HEK293 (cell line): ENCODE measurements at regions not wholly inside any gene's neighbourhood (a gene's known extent, or its start where the extent isn't known, plus 50 kb on each side); places are given as distances from the start of the nearest gene placed in this dataset.
"Not testable (repeated sequence)": the region's sequence is repeated elsewhere in the genome, so short reads cannot be mapped to it uniquely, and the experiment has no call there.

Source experiments
- CTCF ChIA-PET: fragments of 350-600 bp; formaldehyde crosslinking; extraction: SDS; loops from one replicate; lab custom pipeline; 2021; ENCODE audit warnings: antibody characterized with exemption; lab: Yijun Ruan, JAX
- POLR2A ChIA-PET: fragments of 300-600 bp; formaldehyde crosslinking; extraction: SDS; loops from one replicate; lab custom pipeline; 2020; ENCODE audit warnings: antibody characterized with exemption, inconsistent platforms; lab: Yijun Ruan, JAX
- H3K27ac ChIP-seq: fragments of 200-500 bp; sonication (Bioruptor generic); 2 replicates; pipeline ENCODE4 v1.5.1; 2014; ENCODE audit warnings: low read depth, low read length, control low read depth, inconsistent platforms; ENCODE audit errors: extremely low read depth
- H3K36me3 ChIP-seq, 2 experiments: fragments of 200-500 bp in 1 of 2; sonication (Bioruptor generic) in 1 of 2; 1 replicate in 1 of 2; 2 replicates in 1 of 2; pipeline ENCODE4 v1.5.1; 2014 to 2017; ENCODE audit warnings: inconsistent platforms in 2 of 2, low read length in 2 of 2; ENCODE audit not compliant: control insufficient read depth in 2 of 2, insufficient read depth in 1 of 2
- H3K4me1 ChIP-seq: fragments of 200-500 bp; sonication (Bioruptor generic); 2 replicates; pipeline ENCODE4 v1.5.1; 2014; ENCODE audit warnings: mild to moderate bottlenecking, low read length, inconsistent platforms; ENCODE audit not compliant: control insufficient read depth, insufficient read depth
- H3K4me3 ChIP-seq: 2 replicates; pipeline ENCODE4 v1.5.1; 2011; ENCODE audit warnings: low read depth, mild to moderate bottlenecking, control low read depth, low read length, moderate library complexity
- H3K9me3 ChIP-seq: fragments of 200-500 bp; sonication (Bioruptor generic); 2 replicates; pipeline ENCODE4 v1.5.1; 2014; ENCODE audit warnings: low read depth, low read length, inconsistent platforms; ENCODE audit not compliant: control insufficient read depth, insufficient read depth
- ELK4 ChIP-seq: IDR thresholded peaks from 2 replicates; pipeline ENCODE4 v1.6.1; 2011; ENCODE audit warnings: mild to moderate bottlenecking, low read depth, low read length, borderline replicate concordance
- HOXD13 ChIP-seq: sonication (generic); formaldehyde crosslinking; IDR thresholded peaks from 2 replicates; pipeline ENCODE4 v1.8.0; 2022; ENCODE audit warnings: missing genetic modification reagents, borderline replicate concordance
- KLF17 ChIP-seq: fragments of 450-650 bp; formaldehyde crosslinking; IDR thresholded peaks from 2 replicates; pipeline ENCODE4 v1.5.1; 2016; ENCODE audit warnings: missing biosample characterization, missing genetic modification characterization
- RBAK ChIP-seq: fragments of 450-650 bp; formaldehyde crosslinking; IDR thresholded peaks from 2 replicates; pipeline ENCODE4 v1.5.1; 2016; ENCODE audit warnings: missing biosample characterization, missing genetic modification characterization
- REPIN1 ChIP-seq: fragments of 450-650 bp; formaldehyde crosslinking; IDR thresholded peaks from 2 replicates; pipeline ENCODE4 v1.5.1; 2017; ENCODE audit warnings: missing biosample characterization, missing genetic modification characterization, low read depth
- SP3 ChIP-seq: fragments of 450-650 bp; formaldehyde crosslinking; IDR thresholded peaks from 2 replicates; pipeline ENCODE4 v1.5.1; 2016; ENCODE audit warnings: missing biosample characterization, missing genetic modification characterization
- TCF7L2 ChIP-seq: IDR thresholded peaks from 2 replicates; pipeline ENCODE4 v1.6.1; 2011; ENCODE audit warnings: low read depth, mild to moderate bottlenecking, inconsistent platforms, low read length, moderate library complexity, borderline replicate concordance
- ZBTB44 ChIP-seq: fragments of 450-650 bp; IDR thresholded peaks from 2 replicates; pipeline ENCODE4 v1.5.1; 2018; ENCODE audit warnings: missing biosample characterization, mild to moderate bottlenecking, missing genetic modification characterization
- ZBTB48 ChIP-seq: fragments of 450-650 bp; formaldehyde crosslinking; IDR thresholded peaks from 2 replicates; pipeline ENCODE4 v1.5.1; 2016; ENCODE audit warnings: missing biosample characterization, missing genetic modification characterization
- ZBTB49 ChIP-seq: fragments of 450-650 bp; formaldehyde crosslinking; IDR thresholded peaks from 2 replicates; pipeline ENCODE4 v1.5.1; 2016; ENCODE audit warnings: missing biosample characterization, missing genetic modification characterization, low read depth
- ZNF211 ChIP-seq: fragments of 450-650 bp; formaldehyde crosslinking; IDR thresholded peaks from 2 replicates; pipeline ENCODE4 v1.5.1; 2016; ENCODE audit warnings: low read depth, missing biosample characterization, missing genetic modification characterization
- ZNF223 ChIP-seq: fragments of 450-650 bp; formaldehyde crosslinking; IDR thresholded peaks from 2 replicates; pipeline ENCODE4 v1.5.1; 2016; ENCODE audit warnings: missing biosample characterization, missing genetic modification characterization
- ZNF302 ChIP-seq: fragments of 450-650 bp; formaldehyde crosslinking; IDR thresholded peaks from 2 replicates; pipeline ENCODE4 v1.5.1; 2016; ENCODE audit warnings: missing biosample characterization, missing genetic modification characterization, low read depth
- ZNF335 ChIP-seq: fragments of 450-650 bp; formaldehyde crosslinking; conservative IDR thresholded peaks from 2 replicates; pipeline ENCODE4 v1.5.1; 2016; ENCODE audit warnings: missing biosample characterization, missing genetic modification characterization
- ZNF341 ChIP-seq: fragments of 450-650 bp; formaldehyde crosslinking; IDR thresholded peaks from 2 replicates; pipeline ENCODE4; 2016; ENCODE audit warnings: low read depth, missing biosample characterization, missing genetic modification characterization
- ZNF488 ChIP-seq: fragments of 450-650 bp; formaldehyde crosslinking; IDR thresholded peaks from 2 replicates; pipeline ENCODE4 v1.5.1; 2016; ENCODE audit warnings: missing biosample characterization, missing genetic modification characterization
- ZNF510 ChIP-seq: fragments of 450-650 bp; formaldehyde crosslinking; IDR thresholded peaks from 2 replicates; pipeline ENCODE4 v1.5.1; 2018; ENCODE audit warnings: mild to moderate bottlenecking, missing genetic modification characterization, missing biosample characterization; ENCODE audit not compliant: insufficient replicate concordance
- ZNF654 ChIP-seq: fragments of 450-650 bp; formaldehyde crosslinking; IDR thresholded peaks from 2 replicates; pipeline ENCODE4 v1.5.1; 2016; ENCODE audit warnings: low read depth, missing biosample characterization, missing genetic modification characterization
- ZNF707 ChIP-seq: fragments of 450-650 bp; formaldehyde crosslinking; IDR thresholded peaks from 2 replicates; pipeline ENCODE4 v1.5.1; 2016; ENCODE audit warnings: missing biosample characterization, missing genetic modification characterization
- ZSCAN18 ChIP-seq: fragments of 450-650 bp; formaldehyde crosslinking; IDR thresholded peaks from 2 replicates; pipeline ENCODE4 v1.5.1; 2016; ENCODE audit warnings: missing biosample characterization, missing genetic modification characterization

- no peak for TF ChIP-seq ZNF488 (tag by site-specific recombination)
- no peak for TF ChIP-seq ZSCAN18 (tag by site-specific recombination)
- no peak for TF ChIP-seq ZNF707 (tag by site-specific recombination)
- no peak for TF ChIP-seq ZNF510 (tag by site-specific recombination)
- no peak for TF ChIP-seq ZNF223 (tag by site-specific recombination)
- TF ChIP-seq ELK4, result no peak
- no peak for TF ChIP-seq REPIN1
- no peak for TF ChIP-seq ZNF335 (tag by site-specific recombination)
- no peak for TF ChIP-seq RBAK (tag by site-specific recombination)
- TF ChIP-seq TCF7L2, result no peak
These were observed 116.4 kb downstream of the BLID start (continued) for GRCh38 chr11:121999651-122000050.

- no peak overlapping the region for H3K4me3 ChIP-seq
- no peaks in the 10 kb centered on the region for H3K4me1 ChIP-seq
- H3K36me3 ChIP-seq, result no peaks in the 10 kb centered on the region
- TF ChIP-seq ZBTB44 (tag by site-specific recombination), result no peak
- no peak for TF ChIP-seq ZNF302
- ChIA-PET POLR2A (no interaction called here), CTCF (interaction anchor here (1.2 to 1.7 kb wide), 2 partner anchors 341 to 505 kb away, joined by 3 to 5 read pairs; no protein-coding TSS in a partner anchor)
- no peak overlapping the region for H3K27ac ChIP-seq
- no peaks in the 10 kb centered on the region for H3K9me3 ChIP-seq
These were observed 119.4 kb downstream of the BLID start for GRCh38 chr11:121996574-121996973.

- no peak overlapping the region for H3K27ac ChIP-seq
- no peak overlapping the region for H3K4me3 ChIP-seq
- ChIA-PET POLR2A (no interaction called here), CTCF (interaction anchor here (0.6 to 1.7 kb wide), 4 partner anchors 10 to 189 kb away, joined by 3 to 9 read pairs (median 3); no protein-coding TSS in a partner anchor)
- H3K4me1 ChIP-seq, result no peaks in the 10 kb centered on the region
- TF ChIP-seq ZNF341 (tag by site-specific recombination) (no peak), SP3 (tag by site-specific recombination) (no peak), ZNF488 (tag by site-specific recombination) (no peak), ZBTB48 (tag by site-specific recombination) (no peak), ZNF654 (tag by site-specific recombination) (no peak), ZBTB49 (tag by site-specific recombination) (no peak), KLF17 (tag by site-specific recombination) (no peak), HOXD13 (CRISPR knock-in tag) (no peak), ZNF211 (tag by site-specific recombination) (no peak)
- H3K36me3 ChIP-seq, result no peaks in the 10 kb centered on the region
- no peaks in the 10 kb centered on the region for H3K9me3 ChIP-seq
These were observed 132.1 kb downstream of the BLID start for GRCh38 chr11:121983901-121984300.

GRCh38 chr11:121977914-121978313 is 138.1 kb downstream of the BLID start:
- CTCF ChIA-PET, result interaction anchor here (0.6 kb wide), 1 partner anchor 139 kb away, joined by 3 read pairs; no protein-coding TSS in a partner anchor

More at GRCh38 chr11:121977914-121978313, 138.1 kb downstream of the BLID start:
- H3K36me3 ChIP-seq, H3K27ac ChIP-seq, H3K4me3 ChIP-seq, H3K9me3 ChIP-seq, H3K4me1 ChIP-seq, POLR2A ChIA-PET: not testable (repeated sequence)
